Stomach (tissue), 4 donors: ENCODE measurements at regions not wholly inside any gene's neighbourhood (a gene's known extent, or its start where the extent isn't known, plus 50 kb on each side); places are given as distances from the start of the nearest gene placed in this dataset.

Source experiments
- CTCF ChIP-seq, 7 experiments: fragments of 450-650 bp in 4 of 7; fragments of 200-600 bp in 3 of 7; sonication (generic) in 3 of 7; IDR thresholded peaks; one replicate each; pipeline ENCODE4 v1.5.1; 2016 to 2019; ENCODE audit warnings: antibody characterized with exemption in 7 of 7, control low read depth in 2 of 7, mild to moderate bottlenecking in 1 of 7
- POLR2A ChIP-seq, 4 donors: fragments of 450-650 bp; IDR thresholded peaks; one replicate each; pipeline ENCODE4 v1.6.1; 2016; ENCODE audit warnings: antibody characterized with exemption in 4 of 4, control low read depth in 2 of 4, mild to moderate bottlenecking in 1 of 4, moderate library complexity in 1 of 4
- POLR2AphosphoS5 ChIP-seq, 3 donors: sonication (generic); formaldehyde crosslinking; IDR thresholded peaks; one replicate each; pipeline ENCODE4 v1.6.1; 2016; ENCODE audit warnings: antibody characterized with exemption in 3 of 3

GRCh38 chr18:39596221-39596620 is 2030.6 kb upstream of the CELF4 start:
- TF ChIP-seq POLR2AphosphoS5 (IDR thresholded peaks at IDR 0.05): no peak
- no peak for TF ChIP-seq CTCF (IDR thresholded peaks at IDR 0.05)
- no peak for TF ChIP-seq POLR2A (IDR thresholded peaks at IDR 0.05)
